B cell (primary cell): ENCODE measurements at regions not wholly inside any gene's neighbourhood (a gene's known extent, or its start where the extent isn't known, plus 50 kb on each side); places are given as distances from the start of the nearest gene placed in this dataset.

Experiments used
- ATAC-seq: fragments of 200-7000 bp; cut with Tn5 transposase; one replicate; pipeline ENCODE4 v1.10.0; 2021; ENCODE audit warnings: low read depth, mild to moderate bottlenecking, moderate number of reproducible peaks, moderate library complexity
- CTCF ChIA-PET: fragments of 350-600 bp; sonication (Branson Sonifier 250); formaldehyde crosslinking; loops from one replicate; lab custom pipeline; 2021; ENCODE audit warnings: antibody characterized with exemption, inconsistent platforms; lab: Charles Lee
- POLR2A ChIA-PET: fragments of 350-600 bp; sonication (Branson Sonifier 250); formaldehyde crosslinking; loops from one replicate; lab custom pipeline; 2021; ENCODE audit warnings: antibody characterized with exemption; lab: Charles Lee
- DNase-seq: peaks from one replicate; pipeline ENCODE4 v3.0.0; 2013
- H2AFZ ChIP-seq: 2 replicates; pipeline ENCODE4 v1.6.1; 2012; ENCODE audit warnings: mild to moderate bottlenecking, low read depth, low read length; ENCODE audit not compliant: insufficient read depth, poor library complexity, severe bottlenecking
- H3K27ac ChIP-seq, 2 donors: 1 replicate in 1 of 2; 2 replicates in 1 of 2; pipeline ENCODE4 v1.5.1; 2012 to 2013; ENCODE audit warnings: low read length in 2 of 2, mild to moderate bottlenecking in 2 of 2, moderate library complexity in 1 of 2
- H3K27me3 ChIP-seq, 4 experiments: fragments of 200-600 bp in 1 of 4; sonication (generic) in 1 of 4; replicated peaks in 1 of 4; 1 replicate in 2 of 4; 2 replicates in 2 of 4; pipeline versions ENCODE4 v1.6.1 to v1.7.0; 2013 to 2016; ENCODE audit warnings: low read length in 3 of 4, mild to moderate bottlenecking in 2 of 4, mixed read lengths in 1 of 4, moderate library complexity in 1 of 4; ENCODE audit not compliant: insufficient read depth in 4 of 4, control insufficient read depth in 3 of 4; ENCODE audit errors: control extremely low read depth in 1 of 4
- H3K36me3 ChIP-seq, 2 experiments: replicated peaks in 1 of 2; 1 replicate in 1 of 2; 2 replicates in 1 of 2; pipeline versions ENCODE4 v1.6.1 to v1.7.1; 2013; ENCODE audit warnings: low read length in 1 of 2; ENCODE audit not compliant: insufficient read depth in 2 of 2, control insufficient read depth in 1 of 2; ENCODE audit errors: control extremely low read depth in 1 of 2, extremely low read depth in 1 of 2
- H3K4me1 ChIP-seq, 2 donors: fragments of 200-600 bp in 1 of 2; sonication (generic) in 1 of 2; 1 replicate in 1 of 2; 2 replicates in 1 of 2; pipeline versions ENCODE4 v1.5.1 to v1.6.1; 2013 to 2017; ENCODE audit warnings: low read length in 2 of 2; ENCODE audit not compliant: control insufficient read depth in 2 of 2, insufficient read depth in 2 of 2
- H3K4me2 ChIP-seq: replicated peaks from 2 replicates; pipeline ENCODE3; 2012; ENCODE audit warnings: mild to moderate bottlenecking, low read depth, low read length; ENCODE audit not compliant: poor library complexity, severe bottlenecking
- H3K4me3 ChIP-seq, 5 experiments: fragments of 200-600 bp in 1 of 5; sonication (generic) in 1 of 5; 1 replicate in 3 of 5; 2 replicates in 2 of 5; pipeline versions ENCODE4 v1.5.1 to v1.7.0; 2011 to 2016; ENCODE audit warnings: low read length in 4 of 5, mild to moderate bottlenecking in 4 of 5, low read depth in 2 of 5, control low read depth in 1 of 5, moderate library complexity in 1 of 5; ENCODE audit not compliant: insufficient read depth in 1 of 5; ENCODE audit errors: control extremely low read depth in 1 of 5, extremely low read depth in 1 of 5
- H3K79me2 ChIP-seq: fragments of 200-600 bp; sonication (generic); one replicate; pipeline ENCODE4 v1.6.0; 2016; ENCODE audit warnings: low read length; ENCODE audit not compliant: control insufficient read depth, insufficient read depth
- H3K9ac ChIP-seq: fragments of 200-600 bp; sonication (generic); 2 replicates; pipeline ENCODE4 v1.6.1; 2017; ENCODE audit warnings: mild to moderate bottlenecking, low read length, moderate library complexity
- H3K9me3 ChIP-seq, 3 donors: one replicate each; pipeline versions ENCODE4 v1.6.1 to v1.7.1; 2013; ENCODE audit warnings: low read length in 2 of 3; ENCODE audit not compliant: control insufficient read depth in 2 of 3, insufficient read depth in 1 of 3; ENCODE audit errors: control extremely low read depth in 1 of 3
- H4K20me1 ChIP-seq: 2 replicates; pipeline ENCODE4 v1.6.0; 2012; ENCODE audit warnings: mild to moderate bottlenecking, low read length; ENCODE audit not compliant: insufficient read depth, control insufficient read depth, poor library complexity, severe bottlenecking
- H3K27ac Mint-ChIP-seq: one replicate; pipeline ENCODE4 v1.8.0; 2021; ENCODE audit warnings: mixed read lengths
- H3K27me3 Mint-ChIP-seq: one replicate; pipeline ENCODE4 v1.8.0; 2021; ENCODE audit warnings: mixed read lengths
- H3K4me1 Mint-ChIP-seq: one replicate; pipeline ENCODE4 v1.8.0; 2021; ENCODE audit warnings: mixed read lengths
- H3K4me3 Mint-ChIP-seq: one replicate; pipeline ENCODE4 v1.8.0; 2021; ENCODE audit warnings: mixed read lengths
- H3K9me3 Mint-ChIP-seq: one replicate; pipeline ENCODE4 v1.8.0; 2022; ENCODE audit warnings: mixed read lengths; ENCODE audit not compliant: insufficient read depth
- EZH2 ChIP-seq: IDR thresholded peaks from 2 replicates; pipeline ENCODE4 v1.6.1; 2012; ENCODE audit warnings: borderline replicate concordance, low read depth, mild to moderate bottlenecking, moderate library complexity, low read length; ENCODE audit not compliant: insufficient read depth, poor library complexity, severe bottlenecking
- WGBS: methylation state at CpG from one replicate; pipeline ENCODE4 v1.1.5; 2013; ENCODE audit warnings: missing lambda C conversion rate; ENCODE audit not compliant: insufficient coverage; 5-methylcytosine and 5-hydroxymethylcytosine counted together
- intact Hi-C: fragments of 100-400 bp; cut with micrococcal nuclease; formaldehyde crosslinking; loops from one replicate; pipeline ENCODE4 v1.10.0; 2022
- TF ChIP-seq, protein P1 (sequence below): fragments of 200-600 bp; IDR thresholded peaks from one replicate; pipeline ENCODE4 v1.8.0; 2022; ENCODE audit warnings: antibody characterized with exemption, mild to moderate bottlenecking

DNA sequence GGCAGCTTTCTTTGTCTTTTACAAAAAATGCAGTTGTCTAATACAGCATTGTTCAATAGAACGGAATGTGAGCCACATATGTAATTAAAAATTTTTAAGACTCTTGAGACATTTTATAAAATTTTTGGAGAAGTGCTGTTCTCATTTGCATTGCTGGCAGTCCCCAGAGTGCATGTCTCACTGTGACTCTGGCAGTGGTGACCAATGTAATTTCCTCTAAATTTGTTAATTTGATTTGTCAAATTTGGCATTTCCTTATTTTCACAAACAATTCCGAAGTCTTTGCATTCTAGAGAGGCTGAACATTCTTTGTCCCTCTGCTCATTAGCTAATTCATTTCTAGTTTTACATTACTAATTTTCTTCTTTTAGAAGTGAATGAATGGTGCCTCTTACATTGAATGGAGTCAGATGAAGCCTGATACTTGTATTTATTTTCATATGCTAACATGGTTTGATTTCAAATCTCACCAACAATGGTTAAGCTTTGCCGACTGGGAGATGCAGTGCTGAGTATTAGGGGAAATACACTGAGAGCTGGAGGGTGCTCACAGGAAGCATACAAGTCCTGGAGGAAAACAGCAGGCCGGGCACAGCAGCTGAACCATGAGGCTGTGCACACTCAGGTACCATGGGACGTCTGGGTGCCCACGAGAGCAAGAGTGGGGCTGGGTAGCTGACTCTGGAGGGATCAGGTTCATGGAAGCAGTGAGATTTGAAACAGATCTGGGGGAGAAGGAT, 68.5 kb upstream of the ARMC2 start:
- no peak overlapping the region for H3K9ac ChIP-seq
- H3K4me1 ChIP-seq = peaks cover 23 to 31% of the 10 kb centered on the region in 2 donors
- no peak overlapping the region for H3K4me3 ChIP-seq
- H3K9me3 Mint-ChIP-seq = no peaks in the 10 kb centered on the region
- ATAC-seq = peak; percentile 29
- H3K36me3 ChIP-seq = no peaks in the 10 kb centered on the region
- ChIA-PET POLR2A (no interaction called here), CTCF (interaction anchor here (0.7 to 3.5 kb wide), 10 partner anchors 10 to 294 kb away, joined by 3 to 23 read pairs (median 4); no protein-coding TSS in a partner anchor)
- H3K27me3 ChIP-seq = peaks cover 0 to 20% (median 8%) of the 10 kb centered on the region in 4 experiments
- 30% methylated on average over 3 of the region's 6 CpGs for WGBS
- TF ChIP-seq, protein P1, sequence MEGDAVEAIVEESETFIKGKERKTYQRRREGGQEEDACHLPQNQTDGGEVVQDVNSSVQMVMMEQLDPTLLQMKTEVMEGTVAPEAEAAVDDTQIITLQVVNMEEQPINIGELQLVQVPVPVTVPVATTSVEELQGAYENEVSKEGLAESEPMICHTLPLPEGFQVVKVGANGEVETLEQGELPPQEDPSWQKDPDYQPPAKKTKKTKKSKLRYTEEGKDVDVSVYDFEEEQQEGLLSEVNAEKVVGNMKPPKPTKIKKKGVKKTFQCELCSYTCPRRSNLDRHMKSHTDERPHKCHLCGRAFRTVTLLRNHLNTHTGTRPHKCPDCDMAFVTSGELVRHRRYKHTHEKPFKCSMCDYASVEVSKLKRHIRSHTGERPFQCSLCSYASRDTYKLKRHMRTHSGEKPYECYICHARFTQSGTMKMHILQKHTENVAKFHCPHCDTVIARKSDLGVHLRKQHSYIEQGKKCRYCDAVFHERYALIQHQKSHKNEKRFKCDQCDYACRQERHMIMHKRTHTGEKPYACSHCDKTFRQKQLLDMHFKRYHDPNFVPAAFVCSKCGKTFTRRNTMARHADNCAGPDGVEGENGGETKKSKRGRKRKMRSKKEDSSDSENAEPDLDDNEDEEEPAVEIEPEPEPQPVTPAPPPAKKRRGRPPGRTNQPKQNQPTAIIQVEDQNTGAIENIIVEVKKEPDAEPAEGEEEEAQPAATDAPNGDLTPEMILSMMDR = no peak
- intact Hi-C loops = loop anchor here (5.0 kb wide), 2 partner anchors 113 to 603 kb away; partner anchors contain the start of gene CD164
- H3K4me3 Mint-ChIP-seq = peak overlapping the region; percentile 10
- peak overlapping the region; percentile 6 for H2AFZ ChIP-seq
- DNase-seq = peak; percentile 46
- H3K4me2 ChIP-seq = peak overlapping the region; percentile 37
- no peaks in the 10 kb centered on the region for H3K79me2 ChIP-seq
- H4K20me1 ChIP-seq = no peaks in the 10 kb centered on the region
- H3K4me1 Mint-ChIP-seq = peaks cover 25% of the 10 kb centered on the region
- H3K27ac Mint-ChIP-seq = peak overlapping the region; percentile 12
- no peak overlapping the region for H3K27ac ChIP-seq
- peaks cover 0 to under 1% (median 0%) of the 10 kb centered on the region in 3 donors for H3K9me3 ChIP-seq
- H3K27me3 Mint-ChIP-seq = peaks cover 19% of the 10 kb centered on the region

GRCh38 chr6:108780784-108781183, 67.4 kb upstream of the ARMC2 start:
- Mint-ChIP-seq H3K4me1 (peaks cover 25% of the 10 kb centered on the region), H3K4me3 (no peak overlapping the region), H3K27me3 (peaks cover 28% of the 10 kb centered on the region), H3K27ac (no peak overlapping the region), H3K9me3 (no peaks in the 10 kb centered on the region)
- Histone ChIP-seq H3K36me3 (no peaks in the 10 kb centered on the region), H3K9ac (no peak overlapping the region), H3K79me2 (no peaks in the 10 kb centered on the region), H3K4me2 (no peak overlapping the region), H3K27ac (no peak overlapping the region), H3K27me3 (peaks cover 0 to 20% (median 8%) of the 10 kb centered on the region in 4 experiments), H4K20me1 (no peaks in the 10 kb centered on the region), H3K4me3 (no peak overlapping the region), H3K4me1 (peaks cover 23 to 31% of the 10 kb centered on the region in 2 donors), H3K9me3 (no peaks in the 10 kb centered on the region), H2AFZ (no peak overlapping the region)
- ChIA-PET POLR2A (interaction anchor here (0.7 kb wide), 1 partner anchor 1297 kb away, joined by 3 read pairs; no protein-coding TSS in a partner anchor), CTCF (interaction anchor here (0.7 to 3.5 kb wide), 10 partner anchors 24 to 245 kb away, joined by 3 to 23 read pairs (median 3); no protein-coding TSS in a partner anchor)
- intact Hi-C loops = loop anchor here (5.0 kb wide), 2 partner anchors 112 to 602 kb away; partner anchors contain the start of gene CD164
- TF ChIP-seq, protein P1 = no peak
- TF ChIP-seq EZH2 = no peak
- DNase-seq (no peak), ATAC-seq (no peak)
- WGBS = 97% methylated on average over 4 of the region's 6 CpGs
